SK-N-SH (cell line): ENCODE measurements at regions not wholly inside any gene's neighbourhood (a gene's known extent, or its start where the extent isn't known, plus 50 kb on each side); places are given as distances from the start of the nearest gene placed in this dataset.

Experiments used
- CTCF ChIP-seq: fragments of 200-600 bp; sonication (generic); IDR thresholded peaks from 2 replicates; pipeline ENCODE4 v1.6.1; 2017; ENCODE audit warnings: antibody characterized with exemption, mild to moderate bottlenecking, moderate library complexity
- MXI1 ChIP-seq: IDR thresholded peaks from 2 replicates; pipeline ENCODE4 v1.6.1; 2012; ENCODE audit warnings: mild to moderate bottlenecking, low read depth, low read length, improper control_type of control experiment
- POLR2AphosphoS5 ChIP-seq: IDR thresholded peaks from 2 replicates; pipeline ENCODE4 v1.6.1; 2012; ENCODE audit warnings: low read depth, low read length
- USF1 ChIP-seq: IDR thresholded peaks from 2 replicates; pipeline ENCODE4 v1.4.0; 2012; ENCODE audit warnings: low read depth, borderline replicate concordance

DNA sequence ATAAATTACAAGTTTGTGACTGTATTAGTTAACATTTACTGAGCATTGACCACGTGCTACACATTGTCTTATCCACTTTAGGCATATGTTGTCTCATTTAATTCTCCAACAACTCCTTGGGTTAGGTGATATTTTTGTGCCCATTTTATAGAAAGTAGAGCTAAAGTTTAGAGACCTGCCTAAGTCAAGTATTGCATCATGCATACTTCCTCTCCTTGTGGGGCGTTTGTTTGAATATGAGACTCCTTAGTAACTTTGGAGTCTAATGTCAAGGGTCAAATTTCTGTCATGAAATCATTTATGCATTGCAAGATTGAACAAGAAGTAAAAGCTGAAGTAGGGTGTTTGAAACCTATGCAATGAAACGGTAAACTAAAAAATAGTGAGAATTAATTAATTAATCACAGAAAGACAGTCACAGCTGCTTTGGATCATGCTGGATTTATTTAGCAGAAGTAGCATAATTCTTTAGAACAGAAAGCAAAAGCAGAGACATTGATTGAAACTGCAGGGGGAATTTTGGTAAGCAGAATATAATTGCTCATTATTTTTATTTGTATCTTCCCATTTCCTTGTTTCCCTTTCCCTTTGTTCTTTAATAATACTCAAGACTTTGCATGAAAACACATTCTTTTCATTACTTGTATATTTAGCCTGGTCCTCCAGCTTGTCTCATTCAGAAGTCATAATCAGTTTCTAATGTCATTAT lies 1374.4 kb upstream of the GJE1 start:
- no peak for TF ChIP-seq MXI1
- TF ChIP-seq CTCF = no peak
- TF ChIP-seq POLR2AphosphoS5 = no peak
- TF ChIP-seq USF1 = no peak
